HG03378 (cell line): ENCODE measurements at regions not wholly inside any gene's neighbourhood (a gene's known extent, or its start where the extent isn't known, plus 50 kb on each side); places are given as distances from the start of the nearest gene placed in this dataset.

Source experiments
- ATAC-seq: cut with Tn5 transposase; IDR thresholded peaks from one replicate; pipeline ENCODE4 v1.9.1; 2021; ENCODE audit warnings: mild to moderate bottlenecking, moderate library complexity; ENCODE audit not compliant: unreplicated experiment

- ATAC-seq: no peak
Observed at GRCh38 chrX:38886112-38886511, 84.9 kb downstream of the MID1IP1 start.

- no peak for ATAC-seq
Observed at GRCh38 chrX:38887222-38887621, 86.0 kb downstream of the MID1IP1 start.

GRCh38 chrX:38890326-38890725 lies 89.1 kb downstream of the MID1IP1 start:
- no peak for ATAC-seq

- no peak for ATAC-seq
Observed at GRCh38 chrX:38890963-38891362, 89.7 kb downstream of the MID1IP1 start.

- peak; percentile 84 for ATAC-seq
Observed at GRCh38 chrX:38891641-38892413, 90.6 kb downstream of the MID1IP1 start.

- ATAC-seq: no peak
Observed at GRCh38 chrX:38893441-38893840, 92.2 kb downstream of the MID1IP1 start.

GRCh38 chrX:38895775-38896174 lies 94.5 kb downstream of the MID1IP1 start:
- ATAC-seq: no peak

GRCh38 chrX:38896724-38897298 lies 95.6 kb downstream of the MID1IP1 start:
- ATAC-seq: peak; percentile 76

GRCh38 chrX:38898261-38898660 lies 97.0 kb downstream of the MID1IP1 start:
- no peak for ATAC-seq

GRCh38 chrX:38899650-38900049 lies 98.4 kb downstream of the MID1IP1 start:
- no peak for ATAC-seq

GRCh38 chrX:38900719-38901118 lies 99.5 kb downstream of the MID1IP1 start:
- ATAC-seq: no peak

GRCh38 chrX:38902972-38903492 lies 101.8 kb downstream of the MID1IP1 start:
- ATAC-seq: no peak

GRCh38 chrX:38916801-38917200 lies 115.5 kb downstream of the MID1IP1 start:
- ATAC-seq: no peak

- ATAC-seq: no peak
Observed at GRCh38 chrX:38917954-38918353, 116.7 kb downstream of the MID1IP1 start.

GRCh38 chrX:38919202-38919601 lies 117.9 kb downstream of the MID1IP1 start:
- peak; percentile 51 for ATAC-seq

- ATAC-seq: no peak
Observed at GRCh38 chrX:38919853-38920528, 118.7 kb downstream of the MID1IP1 start.

GRCh38 chrX:38923451-38923969 lies 122.3 kb downstream of the MID1IP1 start:
- no peak for ATAC-seq

GRCh38 chrX:38927592-38927991 lies 126.3 kb downstream of the MID1IP1 start:
- ATAC-seq: no peak

- ATAC-seq: no peak
Observed at GRCh38 chrX:38929966-38930421, 128.7 kb downstream of the MID1IP1 start.

GRCh38 chrX:38930474-38930873 lies 129.2 kb downstream of the MID1IP1 start:
- no peak for ATAC-seq

GRCh38 chrX:38935561-38935960 lies 134.3 kb downstream of the MID1IP1 start:
- ATAC-seq: no peak
